Neural cell (in vitro differentiated cells): ENCODE measurements at regions not wholly inside any gene's neighbourhood (a gene's known extent, or its start where the extent isn't known, plus 50 kb on each side); places are given as distances from the start of the nearest gene placed in this dataset.

Source experiments
- H2AFZ ChIP-seq: fragments of 200-600, 300-800 bp; sonication (generic), shearing (Covaris generic); 2 replicates; pipeline ENCODE4 v1.6.0; 2014; ENCODE audit warnings: low read depth, mild to moderate bottlenecking, antibody characterized with exemption, low read length, moderate library complexity
- H3F3A ChIP-seq: fragments of 200-600 bp; shearing (Covaris generic); 2 replicates; pipeline ENCODE4 v1.6.1; 2016; ENCODE audit warnings: mild to moderate bottlenecking, moderate library complexity, mixed read lengths, antibody characterized with exemption, low read length; ENCODE audit not compliant: insufficient read depth, poor library complexity, severe bottlenecking
- H3K27ac ChIP-seq: fragments of 200-600, 300-800 bp; sonication (generic), shearing (Covaris generic); 2 replicates; pipeline ENCODE4 v1.5.1; 2014; ENCODE audit warnings: mild to moderate bottlenecking, low read length, moderate library complexity
- H3K27me3 ChIP-seq: fragments of 300-800, 200-600 bp; sonication (generic), shearing (Covaris generic); 2 replicates; pipeline ENCODE4 v1.6.0; 2014; ENCODE audit warnings: mild to moderate bottlenecking, low read depth, low read length, moderate library complexity; ENCODE audit not compliant: insufficient read depth
- H3K36me3 ChIP-seq: fragments of 300-800, 200-600 bp; sonication (generic), shearing (Covaris generic); 2 replicates; pipeline ENCODE4 v1.5.1; 2014; ENCODE audit warnings: mild to moderate bottlenecking, antibody characterized with exemption, low read length, moderate library complexity; ENCODE audit not compliant: insufficient read depth
- H3K4me2 ChIP-seq: fragments of 300-800, 200-600 bp; sonication (generic), shearing (Covaris generic); 2 replicates; pipeline ENCODE4 v1.6.0; 2014; ENCODE audit warnings: mild to moderate bottlenecking, low read length
- H3K4me3 ChIP-seq: fragments of 300-800, 200-600 bp; sonication (generic), shearing (Covaris generic); 2 replicates; pipeline ENCODE4 v1.5.1; 2014; ENCODE audit warnings: mild to moderate bottlenecking, low read length, moderate library complexity
- H3K79me2 ChIP-seq: fragments of 200-600 bp; shearing (Covaris generic); replicated peaks from 2 replicates; pipeline ENCODE4 v1.6.0; 2014; ENCODE audit warnings: mild to moderate bottlenecking, low read length, moderate library complexity; ENCODE audit not compliant: insufficient read depth
- H3K9ac ChIP-seq: fragments of 300-800, 200-600 bp; sonication (generic), shearing (Covaris generic); 2 replicates; pipeline ENCODE4 v1.6.1; 2016; ENCODE audit warnings: mild to moderate bottlenecking, low read length, mixed read lengths
- H3K9me2 ChIP-seq: fragments of 200-600 bp; shearing (Covaris generic); 2 replicates; pipeline ENCODE4 v1.6.1; 2016; ENCODE audit warnings: mild to moderate bottlenecking, low read length, mixed read lengths; ENCODE audit not compliant: insufficient read depth
- H3K9me3 ChIP-seq: fragments of 200-600, 300-800 bp; sonication (generic), shearing (Covaris generic); 2 replicates; pipeline ENCODE4 v1.6.1; 2016; ENCODE audit warnings: mild to moderate bottlenecking, mixed run types, low read length, moderate library complexity, mixed read lengths
- H4K20me1 ChIP-seq: fragments of 200-600 bp; shearing (Covaris generic); 2 replicates; pipeline ENCODE4 v1.6.1; 2016; ENCODE audit warnings: mild to moderate bottlenecking, mixed run types; ENCODE audit not compliant: insufficient read depth
- EP300 ChIP-seq: fragments of 450-650 bp; conservative IDR thresholded peaks from 2 replicates; pipeline ENCODE4 v1.6.1; 2014; ENCODE audit warnings: antibody characterized with exemption, mild to moderate bottlenecking, moderate library complexity; ENCODE audit not compliant: poor library complexity, severe bottlenecking
- EZH2 ChIP-seq: fragments of 200-600, 300-800 bp; shearing (Covaris generic), sonication (generic); IDR thresholded peaks from 2 replicates; pipeline ENCODE4 v1.6.1; 2014; ENCODE audit warnings: antibody characterized with exemption, low read length, borderline replicate concordance, mild to moderate bottlenecking; ENCODE audit not compliant: insufficient read depth, poor library complexity, severe bottlenecking
- MXI1 ChIP-seq: fragments of 450-650 bp; conservative IDR thresholded peaks from 2 replicates; pipeline ENCODE4 v1.6.1; 2014; ENCODE audit warnings: antibody characterized with exemption, mild to moderate bottlenecking; ENCODE audit not compliant: poor library complexity, severe bottlenecking
- POLR2AphosphoS5 ChIP-seq: IDR thresholded peaks from 2 replicates; pipeline ENCODE4 v1.6.1; 2012
- RAD21 ChIP-seq: fragments of 450-650 bp; conservative IDR thresholded peaks from 2 replicates; pipeline ENCODE4 v1.6.1; 2014; ENCODE audit warnings: antibody characterized with exemption, mild to moderate bottlenecking, moderate library complexity
- SMC3 ChIP-seq: fragments of 450-650 bp; conservative IDR thresholded peaks from 2 replicates; pipeline ENCODE4 v1.6.1; 2014; ENCODE audit warnings: antibody characterized with exemption, mild to moderate bottlenecking, moderate library complexity; ENCODE audit not compliant: poor library complexity
- TAF1 ChIP-seq: IDR thresholded peaks from 2 replicates; pipeline ENCODE4 v1.6.1; 2012; ENCODE audit warnings: low read depth
- TF ChIP-seq, protein P1 (sequence below): IDR thresholded peaks from 2 replicates; pipeline ENCODE4 v1.6.1; 2012; ENCODE audit warnings: borderline replicate concordance
- TF ChIP-seq, protein P2 (sequence below): fragments of 450-650 bp; IDR thresholded peaks from 2 replicates; pipeline ENCODE4 v1.5.1; 2014; ENCODE audit warnings: antibody characterized with exemption, mild to moderate bottlenecking, moderate library complexity; ENCODE audit not compliant: poor library complexity, severe bottlenecking

DNA sequence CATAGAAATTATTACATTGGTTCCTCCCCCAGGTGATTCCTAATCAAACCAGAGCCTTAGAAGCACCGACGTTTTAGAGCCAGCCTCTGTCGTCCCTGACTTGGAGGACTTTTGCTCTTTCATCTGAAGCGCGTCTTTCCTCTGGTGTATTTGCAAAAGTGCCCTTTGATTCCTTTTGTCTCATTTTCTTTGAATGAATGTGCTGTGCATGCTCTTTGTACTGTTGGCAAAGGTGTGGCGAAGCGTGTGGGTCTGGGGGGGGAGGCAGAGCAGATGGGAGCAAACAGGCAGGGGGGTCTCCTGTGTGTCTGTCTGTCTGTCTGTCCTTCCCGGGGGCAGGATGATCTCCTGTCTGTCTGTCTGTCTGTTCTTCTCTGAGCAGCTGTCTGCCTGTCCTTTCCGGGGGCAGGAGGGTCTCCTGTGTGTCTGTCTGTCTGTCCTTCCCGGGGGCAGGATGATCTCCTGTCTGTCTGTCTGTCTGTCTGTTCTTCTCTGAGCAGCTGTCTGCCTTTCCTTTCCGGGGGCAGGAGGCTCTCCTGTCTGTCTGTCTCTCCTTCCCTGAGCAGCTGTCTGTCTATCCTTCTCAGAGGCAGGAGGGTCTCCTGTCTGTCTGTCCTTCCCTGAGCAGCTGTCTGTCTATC is 205.5 kb upstream of the MYT1L start:
- Histone ChIP-seq H2AFZ (no peak overlapping the region), H3F3A (no peaks in the 10 kb centered on the region), H3K4me2 (no peak overlapping the region), H3K9ac (no peak overlapping the region), H3K9me2 (no peaks in the 10 kb centered on the region), H3K79me2 (no peaks in the 10 kb centered on the region), H3K27ac (no peak overlapping the region), H4K20me1 (no peaks in the 10 kb centered on the region), H3K4me3 (no peak overlapping the region), H3K27me3 (no peaks in the 10 kb centered on the region), H3K36me3 (no peaks in the 10 kb centered on the region), H3K9me3 (no peaks in the 10 kb centered on the region)
- TF ChIP-seq MXI1, result no peak
- TF ChIP-seq EP300, result no peak
- TF ChIP-seq TAF1, result no peak
- TF ChIP-seq RAD21, result no peak
- TF ChIP-seq, protein P1, sequence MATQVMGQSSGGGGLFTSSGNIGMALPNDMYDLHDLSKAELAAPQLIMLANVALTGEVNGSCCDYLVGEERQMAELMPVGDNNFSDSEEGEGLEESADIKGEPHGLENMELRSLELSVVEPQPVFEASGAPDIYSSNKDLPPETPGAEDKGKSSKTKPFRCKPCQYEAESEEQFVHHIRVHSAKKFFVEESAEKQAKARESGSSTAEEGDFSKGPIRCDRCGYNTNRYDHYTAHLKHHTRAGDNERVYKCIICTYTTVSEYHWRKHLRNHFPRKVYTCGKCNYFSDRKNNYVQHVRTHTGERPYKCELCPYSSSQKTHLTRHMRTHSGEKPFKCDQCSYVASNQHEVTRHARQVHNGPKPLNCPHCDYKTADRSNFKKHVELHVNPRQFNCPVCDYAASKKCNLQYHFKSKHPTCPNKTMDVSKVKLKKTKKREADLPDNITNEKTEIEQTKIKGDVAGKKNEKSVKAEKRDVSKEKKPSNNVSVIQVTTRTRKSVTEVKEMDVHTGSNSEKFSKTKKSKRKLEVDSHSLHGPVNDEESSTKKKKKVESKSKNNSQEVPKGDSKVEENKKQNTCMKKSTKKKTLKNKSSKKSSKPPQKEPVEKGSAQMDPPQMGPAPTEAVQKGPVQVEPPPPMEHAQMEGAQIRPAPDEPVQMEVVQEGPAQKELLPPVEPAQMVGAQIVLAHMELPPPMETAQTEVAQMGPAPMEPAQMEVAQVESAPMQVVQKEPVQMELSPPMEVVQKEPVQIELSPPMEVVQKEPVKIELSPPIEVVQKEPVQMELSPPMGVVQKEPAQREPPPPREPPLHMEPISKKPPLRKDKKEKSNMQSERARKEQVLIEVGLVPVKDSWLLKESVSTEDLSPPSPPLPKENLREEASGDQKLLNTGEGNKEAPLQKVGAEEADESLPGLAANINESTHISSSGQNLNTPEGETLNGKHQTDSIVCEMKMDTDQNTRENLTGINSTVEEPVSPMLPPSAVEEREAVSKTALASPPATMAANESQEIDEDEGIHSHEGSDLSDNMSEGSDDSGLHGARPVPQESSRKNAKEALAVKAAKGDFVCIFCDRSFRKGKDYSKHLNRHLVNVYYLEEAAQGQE, result no peak
- no peak for TF ChIP-seq EZH2
- TF ChIP-seq, protein P2, sequence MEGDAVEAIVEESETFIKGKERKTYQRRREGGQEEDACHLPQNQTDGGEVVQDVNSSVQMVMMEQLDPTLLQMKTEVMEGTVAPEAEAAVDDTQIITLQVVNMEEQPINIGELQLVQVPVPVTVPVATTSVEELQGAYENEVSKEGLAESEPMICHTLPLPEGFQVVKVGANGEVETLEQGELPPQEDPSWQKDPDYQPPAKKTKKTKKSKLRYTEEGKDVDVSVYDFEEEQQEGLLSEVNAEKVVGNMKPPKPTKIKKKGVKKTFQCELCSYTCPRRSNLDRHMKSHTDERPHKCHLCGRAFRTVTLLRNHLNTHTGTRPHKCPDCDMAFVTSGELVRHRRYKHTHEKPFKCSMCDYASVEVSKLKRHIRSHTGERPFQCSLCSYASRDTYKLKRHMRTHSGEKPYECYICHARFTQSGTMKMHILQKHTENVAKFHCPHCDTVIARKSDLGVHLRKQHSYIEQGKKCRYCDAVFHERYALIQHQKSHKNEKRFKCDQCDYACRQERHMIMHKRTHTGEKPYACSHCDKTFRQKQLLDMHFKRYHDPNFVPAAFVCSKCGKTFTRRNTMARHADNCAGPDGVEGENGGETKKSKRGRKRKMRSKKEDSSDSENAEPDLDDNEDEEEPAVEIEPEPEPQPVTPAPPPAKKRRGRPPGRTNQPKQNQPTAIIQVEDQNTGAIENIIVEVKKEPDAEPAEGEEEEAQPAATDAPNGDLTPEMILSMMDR, result no peak
- TF ChIP-seq POLR2AphosphoS5, result no peak
- TF ChIP-seq SMC3, result no peak

DNA sequence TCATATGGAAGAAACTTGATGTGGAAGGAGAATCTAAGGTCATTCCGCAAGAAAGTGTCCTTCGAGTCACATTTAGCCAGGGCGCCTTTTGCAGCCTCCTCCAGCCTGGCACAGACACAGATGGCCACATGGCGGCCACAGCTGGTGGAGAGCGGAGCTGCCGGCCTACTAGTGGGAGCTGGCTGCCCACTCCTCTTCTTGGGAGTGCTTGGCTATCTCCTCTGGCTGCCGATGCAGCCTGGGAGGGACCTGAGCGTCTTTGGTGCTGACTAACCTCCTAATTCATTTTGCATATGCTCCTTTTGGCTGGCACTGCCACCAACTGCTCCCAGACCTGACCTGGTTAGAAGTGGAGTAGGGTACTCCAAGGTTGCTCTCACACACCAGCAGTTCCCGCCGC is 199.3 kb upstream of the MYT1L start:
- Histone ChIP-seq H3K9me2 (no peaks in the 10 kb centered on the region), H3K4me2 (no peak overlapping the region), H3K9me3 (no peaks in the 10 kb centered on the region), H3K27me3 (no peaks in the 10 kb centered on the region), H3K27ac (no peak overlapping the region), H3K9ac (no peak overlapping the region), H4K20me1 (no peaks in the 10 kb centered on the region), H3K4me3 (no peak overlapping the region), H3K79me2 (no peaks in the 10 kb centered on the region), H2AFZ (no peak overlapping the region), H3K36me3 (no peaks in the 10 kb centered on the region), H3F3A (no peaks in the 10 kb centered on the region)
- TF ChIP-seq SMC3 (no peak), MXI1 (no peak)
- TF ChIP-seq, protein P1, result no peak
